ENCODE measurements at regions not wholly inside any gene's neighbourhood (a gene's known extent, or its start where the extent isn't known, plus 50 kb on each side); places are given as distances from the start of the nearest gene placed in this dataset.

GRCh38 chr10:117646718-117647117 is 104.2 kb downstream of the EMX2 start:
- TF ChIP-seq CTCF (conservative IDR thresholded peaks at IDR 0.05 in 1 of 2, IDR thresholded peaks at IDR 0.05 in 1 of 2; ENCODE audit: low read depth in 1 of 2, low read length in 2 of 2) (no peak), EZH2 (IDR thresholded peaks at IDR 0.05; ENCODE audit: low read length, missing control alignments) (no peak)
